ENCODE measurements at regions not wholly inside any gene's neighbourhood (a gene's known extent, or its start where the extent isn't known, plus 50 kb on each side); places are given as distances from the start of the nearest gene placed in this dataset.

GRCh38 chr2:217098435-217098834 is 238.6 kb upstream of the TNP1 start:
- H3K27ac ChIP-seq: no peak overlapping the region
- no peak for TF ChIP-seq POLR2A (IDR thresholded peaks at IDR 0.05)
- no peak for TF ChIP-seq CTCF (IDR thresholded peaks at IDR 0.05)
- H3K27me3 ChIP-seq: no peaks in the 10 kb centered on the region
- H3K4me1 ChIP-seq: no peaks in the 10 kb centered on the region
- intact Hi-C loops (cut with DNase I): no loop called here
- H3K4me3 ChIP-seq: no peak overlapping the region
- H3K36me3 ChIP-seq: no peaks in the 10 kb centered on the region
- no peak for DNase-seq
- WGBS, 2 donors: 86 to 94% methylated on average over 5 of the region's 5 CpGs
- no peaks in the 10 kb centered on the region for H3K9me3 ChIP-seq

GRCh38 chr2:217097346-217097745 is 237.5 kb upstream of the TNP1 start:
- TF ChIP-seq CTCF (IDR thresholded peaks at IDR 0.05): no peak
- no peak for TF ChIP-seq POLR2A (IDR thresholded peaks at IDR 0.05)
- DNase-seq: no peak
- no peaks in the 10 kb centered on the region for H3K9me3 ChIP-seq
- no peaks in the 10 kb centered on the region for H3K27me3 ChIP-seq
- intact Hi-C loops (cut with DNase I): no loop called here
- no peaks in the 10 kb centered on the region for H3K4me1 ChIP-seq
- H3K36me3 ChIP-seq: no peaks in the 10 kb centered on the region
- H3K27ac ChIP-seq: no peak overlapping the region
- 83 to 90% methylated on average over 2 of the region's 2 CpGs for WGBS, 2 donors
- H3K4me3 ChIP-seq: no peak overlapping the region

GRCh38 chr2:217096474-217097225 is 236.8 kb upstream of the TNP1 start:
- H3K36me3 ChIP-seq: no peaks in the 10 kb centered on the region
- WGBS, 2 donors: 60 to 82% methylated on average over 3 to 5 of the region's 7 CpGs
- H3K4me3 ChIP-seq: no peak overlapping the region
- H3K27me3 ChIP-seq: no peaks in the 10 kb centered on the region
- no peaks in the 10 kb centered on the region for H3K4me1 ChIP-seq
- H3K9me3 ChIP-seq: no peaks in the 10 kb centered on the region
- DNase-seq: no peak
- H3K27ac ChIP-seq: no peak overlapping the region
- no peak for TF ChIP-seq POLR2A (IDR thresholded peaks at IDR 0.05)
- no peak for TF ChIP-seq CTCF (IDR thresholded peaks at IDR 0.05)
- intact Hi-C loops (cut with DNase I): no loop called here

GRCh38 chr2:217095511-217096205 is 235.8 kb upstream of the TNP1 start:
- no peak for DNase-seq
- H3K36me3 ChIP-seq: no peaks in the 10 kb centered on the region

More at GRCh38 chr2:217095511-217096205, 235.8 kb upstream of the TNP1 start:
- H3K27ac ChIP-seq: no peak overlapping the region
- H3K4me3 ChIP-seq: no peak overlapping the region
- intact Hi-C loops (cut with DNase I): no loop called here
- H3K4me1 ChIP-seq: no peaks in the 10 kb centered on the region
- H3K9me3 ChIP-seq: no peaks in the 10 kb centered on the region
- 78 to 85% methylated on average over 4 of the region's 4 CpGs for WGBS, 2 donors
- TF ChIP-seq CTCF (IDR thresholded peaks at IDR 0.05) (no peak), POLR2A (IDR thresholded peaks at IDR 0.05) (no peak)
- no peaks in the 10 kb centered on the region for H3K27me3 ChIP-seq
